Naive B cell (primary cell): ENCODE measurements at regions not wholly inside any gene's neighbourhood (a gene's known extent, or its start where the extent isn't known, plus 50 kb on each side); places are given as distances from the start of the nearest gene placed in this dataset.
A peak's percentile ranks its signal among the peaks of the same experiment; 100 is the strongest.
"Not testable (repeated sequence)": the region's sequence is repeated elsewhere in the genome, so short reads cannot be mapped to it uniquely, and the experiment has no call there.

Experiments used
- ATAC-seq, 2 donors: fragments of 150-1000 bp; cut with Tn5 transposase; 2 replicates each; pipeline ENCODE4 v1.10.0; 2021; ENCODE audit warnings: low read depth in 2 of 2, mild to moderate bottlenecking in 2 of 2, moderate library complexity in 2 of 2
- DNase-seq: peaks from one replicate; pipeline ENCODE4 v3.0.0; 2022
- H3K27ac Mint-ChIP-seq, 6 donors: one replicate each; pipeline ENCODE4 v1.8.0; 2020 to 2022; ENCODE audit warnings: mild to moderate bottlenecking in 6 of 6, mixed read lengths in 6 of 6, moderate library complexity in 5 of 6, inconsistent platforms in 2 of 6
- H3K27me3 Mint-ChIP-seq, 3 donors: one replicate each; pipeline ENCODE4 v1.8.0; 2021 to 2022; ENCODE audit warnings: mixed read lengths in 3 of 3, mild to moderate bottlenecking in 1 of 3
- H3K36me3 Mint-ChIP-seq, 2 donors: one replicate each; pipeline ENCODE4 v1.8.0; 2020 to 2022; ENCODE audit warnings: mixed read lengths in 2 of 2, inconsistent platforms in 1 of 2, mild to moderate bottlenecking in 1 of 2
- H3K4me1 Mint-ChIP-seq, 3 donors: one replicate each; pipeline ENCODE4 v1.8.0; 2020 to 2022; ENCODE audit warnings: mixed read lengths in 3 of 3, inconsistent platforms in 1 of 3, mild to moderate bottlenecking in 1 of 3, moderate library complexity in 1 of 3
- H3K4me3 Mint-ChIP-seq, 8 donors: one replicate each; pipeline ENCODE4 v1.8.0; 2020 to 2022; ENCODE audit warnings: mild to moderate bottlenecking in 8 of 8, mixed read lengths in 8 of 8, moderate library complexity in 8 of 8, inconsistent platforms in 2 of 8
- H3K9me3 Mint-ChIP-seq, 7 donors: one replicate each; pipeline ENCODE4 v1.8.0; 2020 to 2022; ENCODE audit warnings: mixed read lengths in 7 of 7, mild to moderate bottlenecking in 5 of 7, inconsistent platforms in 2 of 7, moderate library complexity in 1 of 7

- no peak for ATAC-seq
- Mint-ChIP-seq H3K4me1 (no peaks in the 10 kb centered on the region), H3K4me3 (no peak overlapping the region), H3K36me3 (no peaks in the 10 kb centered on the region), H3K27ac (no peak overlapping the region), H3K27me3 (no peaks in the 10 kb centered on the region), H3K9me3 (peaks cover 2 to 10% (median 5%) of the 10 kb centered on the region in 7 donors)
- no peak for DNase-seq
These were observed 914.5 kb upstream of the FAT3 start for GRCh38 chr11:91310085-91310484.

DNA sequence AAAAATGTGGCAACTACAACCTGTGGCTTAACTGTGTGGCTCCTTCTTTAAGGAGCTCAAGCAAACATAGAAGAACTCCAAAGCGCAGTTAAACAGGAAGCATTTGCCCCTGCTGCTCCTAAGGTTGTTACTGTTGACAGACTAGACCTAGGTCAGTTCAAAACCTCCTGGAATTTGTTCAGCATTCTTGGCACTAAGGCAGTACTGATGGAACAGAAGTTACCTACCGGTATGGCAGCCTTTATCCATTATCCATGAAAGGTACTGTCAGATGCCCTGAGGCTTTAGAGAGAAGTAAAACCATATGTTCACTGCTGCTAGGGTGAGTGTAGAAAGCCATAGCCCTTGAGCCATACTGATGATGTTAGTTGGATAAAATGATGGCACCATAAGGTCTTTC lies 916.5 kb upstream of the FAT3 start:
- no peak overlapping the region for H3K27ac Mint-ChIP-seq
- no peak for DNase-seq
- H3K4me1 Mint-ChIP-seq = no peaks in the 10 kb centered on the region
- peaks cover 0 to 10% (median 5%) of the 10 kb centered on the region in 7 donors for H3K9me3 Mint-ChIP-seq
- no peak overlapping the region for H3K4me3 Mint-ChIP-seq
- ATAC-seq = no peak
- no peaks in the 10 kb centered on the region for H3K36me3 Mint-ChIP-seq
- H3K27me3 Mint-ChIP-seq = no peaks in the 10 kb centered on the region

DNA sequence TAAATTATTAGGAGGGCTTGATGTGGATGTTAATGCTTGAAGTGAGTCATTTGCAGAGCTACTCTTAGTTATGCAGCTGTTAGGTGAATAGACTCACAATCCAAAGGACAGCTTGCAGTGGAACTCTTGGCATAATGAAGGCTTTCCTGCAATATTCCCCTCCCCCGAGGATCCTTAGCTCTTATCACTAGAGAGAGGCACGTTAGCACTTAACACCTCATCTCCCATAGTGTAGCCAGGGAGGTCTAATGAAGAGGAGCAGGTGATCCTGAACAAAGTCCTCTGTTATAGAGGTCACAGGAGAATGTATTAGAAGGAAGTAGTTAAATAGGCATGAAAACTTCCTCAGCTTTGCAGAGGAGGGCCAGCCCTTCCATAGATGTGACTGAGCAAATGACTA lies 919.2 kb upstream of the FAT3 start:
- Mint-ChIP-seq H3K4me1 (no peaks in the 10 kb centered on the region), H3K27ac (no peak overlapping the region), H3K36me3 (no peaks in the 10 kb centered on the region), H3K4me3 (no peak overlapping the region), H3K9me3 (peaks cover 0 to 8% (median 5%) of the 10 kb centered on the region in 7 donors), H3K27me3 (no peaks in the 10 kb centered on the region)
- DNase-seq = no peak
- ATAC-seq = no peak

DNA sequence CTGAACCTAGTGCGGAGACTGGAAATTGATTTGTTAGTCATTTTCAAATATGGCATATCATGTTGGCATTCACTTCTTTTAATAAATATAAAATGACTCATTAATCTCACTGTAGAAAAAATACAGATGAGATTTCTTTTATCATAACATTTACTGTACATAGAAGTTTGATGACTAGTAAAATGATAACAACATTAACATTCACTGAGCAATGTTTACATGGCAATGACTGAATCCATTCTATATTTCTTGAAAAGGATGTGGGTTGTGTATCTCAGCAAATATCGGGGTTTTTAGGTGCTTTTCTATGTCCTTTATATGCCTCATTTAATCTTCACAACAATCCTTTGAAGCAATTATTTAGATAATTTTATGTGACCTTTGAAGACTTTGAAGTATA lies 920.9 kb upstream of the FAT3 start:
- Mint-ChIP-seq H3K9me3 (peaks cover 0 to 6% (median 0%) of the 10 kb centered on the region in 7 donors), H3K36me3 (no peaks in the 10 kb centered on the region), H3K4me3 (no peak overlapping the region), H3K4me1 (no peaks in the 10 kb centered on the region), H3K27ac (no peak overlapping the region), H3K27me3 (no peaks in the 10 kb centered on the region)
- DNase-seq (no peak), ATAC-seq (no peak)

- ATAC-seq = no peak
- Mint-ChIP-seq H3K27ac (no peak overlapping the region), H3K36me3 (no peaks in the 10 kb centered on the region)
These were observed 924.6 kb upstream of the FAT3 start for GRCh38 chr11:91299980-91300379.

GRCh38 chr11:91296629-91297028 lies 928.0 kb upstream of the FAT3 start:
- DNase-seq (no peak), ATAC-seq (no peak)
- H3K27ac Mint-ChIP-seq = no peak overlapping the region
- no peaks in the 10 kb centered on the region for H3K4me1 Mint-ChIP-seq
- H3K36me3 Mint-ChIP-seq = no peaks in the 10 kb centered on the region
- H3K4me3 Mint-ChIP-seq = no peak overlapping the region
- H3K27me3 Mint-ChIP-seq = no peaks in the 10 kb centered on the region
- peaks cover 0 to 10% (median 0%) of the 10 kb centered on the region in 7 donors for H3K9me3 Mint-ChIP-seq

More at GRCh38 chr11:91299980-91300379, 924.6 kb upstream of the FAT3 start:
- Mint-ChIP-seq H3K27me3 (no peaks in the 10 kb centered on the region), H3K4me1 (no peaks in the 10 kb centered on the region), H3K9me3 (peaks cover 0 to 2% (median 0%) of the 10 kb centered on the region in 7 donors), H3K4me3 (no peak overlapping the region)
- DNase-seq = no peak

DNA sequence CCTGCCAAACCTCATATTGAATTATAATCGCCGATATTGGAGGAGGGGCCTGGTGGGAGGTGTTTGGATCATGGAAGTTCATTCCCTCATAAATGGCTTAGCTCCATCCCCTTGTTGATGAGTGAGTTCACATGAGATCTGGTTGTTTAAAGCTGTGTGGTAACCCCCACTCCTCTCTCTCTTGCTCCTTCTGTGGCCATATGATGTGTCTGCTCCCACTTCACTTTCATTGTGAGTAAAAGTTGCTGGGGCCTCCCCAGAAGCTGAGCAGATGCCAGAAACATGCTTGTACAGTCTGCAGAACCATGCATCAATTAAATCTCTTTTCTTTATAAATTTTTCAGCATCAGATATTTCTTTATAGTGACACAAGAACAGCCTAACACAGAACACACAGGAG lies 929.0 kb upstream of the FAT3 start:
- Mint-ChIP-seq H3K4me3 (no peak overlapping the region), H3K36me3 (no peaks in the 10 kb centered on the region), H3K27me3 (no peaks in the 10 kb centered on the region), H3K9me3 (peaks cover 0 to 13% (median 0%) of the 10 kb centered on the region in 7 donors), H3K27ac (no peak overlapping the region), H3K4me1 (no peaks in the 10 kb centered on the region)
- no peak for DNase-seq
- no peak for ATAC-seq

GRCh38 chr11:91293119-91293518 lies 931.5 kb upstream of the FAT3 start:
- Mint-ChIP-seq H3K36me3 (no peaks in the 10 kb centered on the region), H3K27me3 (no peaks in the 10 kb centered on the region), H3K9me3 (peaks cover 0 to 13% (median 3%) of the 10 kb centered on the region in 7 donors), H3K4me3 (no peak overlapping the region), H3K27ac (no peak overlapping the region), H3K4me1 (no peaks in the 10 kb centered on the region)
- ATAC-seq (no peak), DNase-seq (no peak)

DNA sequence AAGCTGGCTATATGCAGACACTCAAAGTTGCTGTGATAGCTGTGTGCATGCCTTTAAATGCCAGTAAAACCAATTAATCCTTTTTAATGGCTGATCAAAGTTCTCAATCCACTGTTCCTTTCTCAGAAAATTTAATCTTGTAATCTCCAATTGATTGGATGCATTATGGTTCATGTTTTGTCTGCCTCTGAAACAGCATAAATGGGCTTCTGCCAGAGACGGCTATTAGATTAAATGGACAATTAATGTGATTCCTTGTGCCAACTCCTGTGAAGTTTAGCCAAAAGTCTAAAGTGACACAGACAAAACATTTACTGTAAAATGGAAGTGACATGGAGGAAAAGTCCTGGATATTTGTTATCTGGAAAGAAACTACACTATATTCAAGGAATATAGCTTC lies 952.5 kb upstream of the FAT3 start:
- ATAC-seq (no peak), DNase-seq (no peak)
- H3K4me3 Mint-ChIP-seq = no peak overlapping the region
- no peaks in the 10 kb centered on the region for H3K4me1 Mint-ChIP-seq
- H3K27me3 Mint-ChIP-seq = no peaks in the 10 kb centered on the region
- H3K27ac Mint-ChIP-seq = no peak overlapping the region
- peaks cover 0 to 4% (median 0%) of the 10 kb centered on the region in 7 donors for H3K9me3 Mint-ChIP-seq
- no peaks in the 10 kb centered on the region for H3K36me3 Mint-ChIP-seq

GRCh38 chr11:91268512-91269295 lies 955.9 kb upstream of the FAT3 start:
- H3K4me3 Mint-ChIP-seq, DNase-seq: not testable (repeated sequence)

GRCh38 chr11:91265946-91266345 lies 958.7 kb upstream of the FAT3 start:
- no peak overlapping the region for H3K4me3 Mint-ChIP-seq
- no peaks in the 10 kb centered on the region for H3K27me3 Mint-ChIP-seq

More at GRCh38 chr11:91268512-91269295, 955.9 kb upstream of the FAT3 start:
- not testable (repeated sequence) for H3K27ac Mint-ChIP-seq, H3K27me3 Mint-ChIP-seq, H3K9me3 Mint-ChIP-seq, H3K4me1 Mint-ChIP-seq, H3K36me3 Mint-ChIP-seq, ATAC-seq

GRCh38 chr11:91264481-91264880 lies 960.1 kb upstream of the FAT3 start:
- no peak overlapping the region for H3K4me3 Mint-ChIP-seq
- H3K4me1 Mint-ChIP-seq = no peaks in the 10 kb centered on the region
- peaks cover 0 to 5% (median under 1%) of the 10 kb centered on the region in 7 donors for H3K9me3 Mint-ChIP-seq
- H3K27ac Mint-ChIP-seq = no peak overlapping the region
- no peaks in the 10 kb centered on the region for H3K27me3 Mint-ChIP-seq
- ATAC-seq = no peak
- H3K36me3 Mint-ChIP-seq = no peaks in the 10 kb centered on the region
- no peak for DNase-seq

More at GRCh38 chr11:91265946-91266345, 958.7 kb upstream of the FAT3 start:
- peak overlapping the region in 1 of 6 donors; percentile 71 for H3K27ac Mint-ChIP-seq
- no peaks in the 10 kb centered on the region for H3K36me3 Mint-ChIP-seq
- DNase-seq (no peak), ATAC-seq (no peak)
- peaks cover 0 to 5% (median 0%) of the 10 kb centered on the region in 7 donors for H3K9me3 Mint-ChIP-seq
- no peaks in the 10 kb centered on the region for H3K4me1 Mint-ChIP-seq

- ATAC-seq (no peak), DNase-seq (no peak)
- no peaks in the 10 kb centered on the region for H3K36me3 Mint-ChIP-seq
These were observed 960.9 kb upstream of the FAT3 start for GRCh38 chr11:91263496-91264365.

GRCh38 chr11:91261513-91261912 lies 963.1 kb upstream of the FAT3 start:
- Mint-ChIP-seq H3K27ac (no peak overlapping the region), H3K4me1 (no peaks in the 10 kb centered on the region), H3K27me3 (no peaks in the 10 kb centered on the region), H3K9me3 (peaks cover 0 to 2% (median 0%) of the 10 kb centered on the region in 7 donors), H3K36me3 (no peaks in the 10 kb centered on the region), H3K4me3 (no peak overlapping the region)
- ATAC-seq = no peak
- DNase-seq = no peak

More at GRCh38 chr11:91263496-91264365, 960.9 kb upstream of the FAT3 start:
- H3K4me3 Mint-ChIP-seq = no peak overlapping the region
- no peaks in the 10 kb centered on the region for H3K4me1 Mint-ChIP-seq
- H3K27me3 Mint-ChIP-seq = no peaks in the 10 kb centered on the region
- no peak overlapping the region for H3K27ac Mint-ChIP-seq
- peaks cover 0 to 5% (median 0%) of the 10 kb centered on the region in 7 donors for H3K9me3 Mint-ChIP-seq
